HepG2 (cell line): ENCODE measurements at regions not wholly inside any gene's neighbourhood (a gene's known extent, or its start where the extent isn't known, plus 50 kb on each side); places are given as distances from the start of the nearest gene placed in this dataset.

ENCODE experiments used
- ATAC-seq: fragments of 200-7000 bp; cut with Tn5 transposase; 3 replicates; pipeline ENCODE4 v1.9.1; 2020; ENCODE audit warnings: mild to moderate bottlenecking, moderate library complexity
- BruUV-seq: library from RNA; stranded (reverse); fragments of 400-500 nt; replicated peaks from 2 replicates; lab custom pipeline; 2021; lab: Mats Ljungman, UMichigan
- CTCF ChIA-PET: fragments of 300-600 bp; formaldehyde crosslinking; extraction: SDS; loops from one replicate; lab custom pipeline; 2021; ENCODE audit warnings: low total read pairs, inconsistent platforms, low intra/inter-chr PET ratio; lab: Yijun Ruan, JAX
- POLR2A ChIA-PET: fragments of 350-600 bp; sonication (Branson Sonifier 250); formaldehyde crosslinking; loops from one replicate; lab custom pipeline; 2020; ENCODE audit warnings: antibody characterized with exemption, inconsistent platforms; lab: Yijun Ruan, JAX
- DNase-seq: peaks from one replicate; pipeline ENCODE4 v3.0.0-alpha.2; 2015; ENCODE audit warnings: low spot score
- FAIRE-seq: peaks from 3 replicates; lab custom pipeline; 2011; peaks lifted over from hg19 to GRCh38; lab: Jason Lieb, UNC
- H2AFZ ChIP-seq: one replicate; pipeline ENCODE4 v1.6.1; 2011; ENCODE audit warnings: low read length, inconsistent platforms
- H3K27ac ChIP-seq: fragments of 300-600 bp; 3 replicates; pipeline ENCODE4 v1.8.0; 2011; ENCODE audit warnings: mixed run types, mild to moderate bottlenecking, mixed read lengths, low read length, inconsistent platforms; ENCODE audit not compliant: insufficient read depth; ENCODE audit errors: extremely low read length
- H3K27me3 ChIP-seq, 2 experiments: fragments of 200-600 bp in 1 of 2; 2 replicates in 1 of 2; 3 replicates in 1 of 2; pipeline versions ENCODE4 v1.6.0 to v1.8.0; 2011; ENCODE audit warnings: low read length in 2 of 2, mild to moderate bottlenecking in 2 of 2, moderate library complexity in 2 of 2, inconsistent platforms in 1 of 2; ENCODE audit not compliant: insufficient read depth in 2 of 2, control insufficient read depth in 1 of 2
- H3K36me3 ChIP-seq, 2 experiments: fragments of 200-600 bp in 1 of 2; replicated peaks in 1 of 2; 2 replicates in 1 of 2; 3 replicates in 1 of 2; pipeline versions ENCODE4 v1.5.1 to v1.8.0; 2011; ENCODE audit warnings: low read length in 2 of 2, inconsistent platforms in 1 of 2; ENCODE audit not compliant: insufficient read depth in 2 of 2, control insufficient read depth in 1 of 2
- H3K4me1 ChIP-seq: 2 replicates; pipeline ENCODE4 v1.5.1; 2012; ENCODE audit warnings: low read length, inconsistent platforms; ENCODE audit not compliant: insufficient read depth
- H3K4me2 ChIP-seq: 2 replicates; pipeline ENCODE4 v1.6.0; 2011; ENCODE audit warnings: low read depth, low read length, inconsistent platforms
- H3K4me3 ChIP-seq, 3 experiments: fragments of 200-600 bp in 1 of 3; sonication (generic), shearing (Covaris generic) in 1 of 3; replicated peaks in 1 of 3; 2 replicates each; pipeline ENCODE4 v1.5.1; 2011 to 2016; ENCODE audit warnings: low read length in 3 of 3, inconsistent platforms in 2 of 3, low read depth in 2 of 3, mild to moderate bottlenecking in 2 of 3, control low read depth in 1 of 3, mixed read lengths in 1 of 3; ENCODE audit not compliant: insufficient read depth in 1 of 3
- H3K79me2 ChIP-seq: one replicate; pipeline ENCODE4 v1.6.1; 2011; ENCODE audit warnings: low read length, inconsistent platforms; ENCODE audit not compliant: insufficient read depth
- H3K9ac ChIP-seq: 2 replicates; pipeline ENCODE4 v1.6.0; 2011; ENCODE audit warnings: mild to moderate bottlenecking, low read depth, low read length, inconsistent platforms; ENCODE audit not compliant: insufficient read depth
- H3K9me3 ChIP-seq: 2 replicates; pipeline ENCODE4 v1.5.1; 2012; ENCODE audit warnings: mild to moderate bottlenecking, low read length
- H4K20me1 ChIP-seq: 2 replicates; pipeline ENCODE4 v1.6.0; 2011; ENCODE audit warnings: inconsistent platforms, mild to moderate bottlenecking, low read length, moderate library complexity; ENCODE audit not compliant: insufficient read depth
- ATF7 ChIP-seq, 2 experiments: fragments of 450-650 bp in 1 of 2; sonication (generic) in 1 of 2; formaldehyde crosslinking in 1 of 2; IDR thresholded peaks; 2 replicates each; pipeline versions ENCODE4 v1.4.0 to v1.6.1; 2016 to 2020; ENCODE audit warnings: antibody characterized with exemption in 1 of 2, mild to moderate bottlenecking in 1 of 2, missing genetic modification reagents in 1 of 2
- CBX2 ChIP-seq, 2 experiments: fragments of 200-600 bp in 1 of 2; sonication (generic); formaldehyde crosslinking in 1 of 2; IDR thresholded peaks; 2 replicates each; pipeline versions ENCODE4 v1.7.0 to v1.8.1; 2018 to 2022; ENCODE audit warnings: low read depth in 2 of 2, low read length in 1 of 2, mild to moderate bottlenecking in 1 of 2, missing genetic modification reagents in 1 of 2
- EEA1 ChIP-seq: sonication (generic); formaldehyde crosslinking; IDR thresholded peaks from 2 replicates; pipeline ENCODE4 v1.5.1; 2020; ENCODE audit warnings: mild to moderate bottlenecking, missing genetic modification reagents, borderline replicate concordance
- HMG20A ChIP-seq: IDR thresholded peaks from 2 replicates; pipeline ENCODE4 v1.6.1; 2016; ENCODE audit warnings: borderline replicate concordance
- HOXA3 ChIP-seq: sonication (generic); formaldehyde crosslinking; IDR thresholded peaks from 2 replicates; pipeline ENCODE4 v1.5.0; 2020; ENCODE audit warnings: missing genetic modification reagents
- NFE2L2 ChIP-seq: fragments of 150-350 bp; IDR thresholded peaks from 2 replicates; pipeline ENCODE4 v1.6.1; 2014; ENCODE audit warnings: low read length
- PITX1 ChIP-seq: sonication (generic); formaldehyde crosslinking; IDR thresholded peaks from 2 replicates; pipeline ENCODE4 v1.5.1; 2020; ENCODE audit warnings: mild to moderate bottlenecking, missing genetic modification reagents
- POLR2AphosphoS2 ChIP-seq: IDR thresholded peaks from 2 replicates; pipeline ENCODE4 v1.6.1; 2011; ENCODE audit warnings: low read depth, low read length, improper control_type of control experiment
- RBM22 ChIP-seq: fragments of 200-400 bp; formaldehyde crosslinking; optimal IDR thresholded peaks from 2 replicates; pipeline ENCODE3; 2017; ENCODE audit warnings: mild to moderate bottlenecking, low read length, moderate library complexity
- SIN3B ChIP-seq: fragments of 150-350 bp; IDR thresholded peaks from 2 replicates; pipeline ENCODE4 v1.6.1; 2014; ENCODE audit warnings: low read length
- TP53 ChIP-seq: sonication (generic); formaldehyde crosslinking; conservative IDR thresholded peaks from 2 replicates; pipeline ENCODE4 v1.4.0; 2020; ENCODE audit warnings: missing genetic modification reagents
- ZKSCAN5 ChIP-seq: sonication (generic); formaldehyde crosslinking; IDR thresholded peaks from 2 replicates; pipeline ENCODE4 v1.5.1; 2020; ENCODE audit warnings: mild to moderate bottlenecking, missing genetic modification reagents
- ZNF205 ChIP-seq: IDR thresholded peaks from 2 replicates; pipeline ENCODE4 v1.6.1; 2018; ENCODE audit warnings: missing biosample characterization, missing genetic modification reagents
- ZNF639 ChIP-seq: conservative IDR thresholded peaks from 2 replicates; pipeline ENCODE4 v1.6.1; 2018; ENCODE audit warnings: missing genetic modification reagents
- WGBS: methylation state at CpG from one replicate; pipeline ENCODE4 v1.1.6; 2017; ENCODE audit warnings: low lambda C conversion rate; 5-methylcytosine and 5-hydroxymethylcytosine counted together
- in situ Hi-C: cut with HindIII; loops from 2 replicates; pipeline ENCODE4 v1.10.0; 2017; ENCODE audit warnings: low pct_unique_long_range_greater_than_20kb; ENCODE audit not compliant: extremely low pct_ligation_motif_present
- intact Hi-C: fragments of 100-400 bp; cut with micrococcal nuclease; formaldehyde crosslinking; loops from one replicate; pipeline ENCODE4 v1.10.0; 2022; ENCODE audit not compliant: unreplicated experiment
- TF ChIP-seq, protein P1 (sequence below): sonication (generic); formaldehyde crosslinking; IDR thresholded peaks from 2 replicates; pipeline ENCODE4 v1.8.1; 2022; ENCODE audit warnings: low read depth, mild to moderate bottlenecking, missing genetic modification reagents
- TF ChIP-seq, protein P2 (sequence below): sonication (generic); formaldehyde crosslinking; IDR thresholded peaks from 2 replicates; pipeline ENCODE4 v1.4.0; 2020; ENCODE audit warnings: missing genetic modification reagents, borderline replicate concordance

- FAIRE-seq (no peak), ATAC-seq (no peak), DNase-seq (no peak)
- Histone ChIP-seq H3K4me2 (no peak overlapping the region), H3K9me3 (peaks cover 49% of the 10 kb centered on the region), H4K20me1 (no peaks in the 10 kb centered on the region), H3K79me2 (no peaks in the 10 kb centered on the region), H3K4me1 (no peaks in the 10 kb centered on the region), H3K27ac (no peak overlapping the region), H3K9ac (no peak overlapping the region), H3K36me3 (no peaks in the 10 kb centered on the region), H3K27me3 (no peaks in the 10 kb centered on the region), H2AFZ (no peak overlapping the region), H3K4me3 (no peak overlapping the region)
- ChIA-PET CTCF (no interaction called here), POLR2A (no interaction called here)
- 0% methylated on average over 3 of the region's 3 CpGs for WGBS
- in situ Hi-C loops (no loop called here), intact Hi-C loops (no loop called here)
- BruUV-seq = no TSS peak
- TF ChIP-seq EEA1 (no peak), ATF7 (IDR thresholded peaks at IDR 0.05) (no peak), ATF7 (CRISPR knock-in tag; IDR thresholded peaks at IDR 0.05) (no peak), POLR2AphosphoS2 (no peak), HOXA3 (CRISPR knock-in tag) (no peak), ZKSCAN5 (CRISPR knock-in tag) (no peak), RBM22 (no peak), ZNF205 (CRISPR knock-in tag) (no peak), NFE2L2 (no peak), ZNF639 (CRISPR knock-in tag) (no peak), TP53 (CRISPR knock-in tag) (no peak), PITX1 (CRISPR knock-in tag) (no peak), CBX2 (IDR thresholded peaks at IDR 0.05; ENCODE audit: low read depth, low read length) (no peak), CBX2 (CRISPR knock-in tag; IDR thresholded peaks at IDR 0.05; ENCODE audit: low read depth) (no peak), SIN3B (no peak), HMG20A (CRISPR knock-in tag) (no peak)
- TF ChIP-seq, protein P1, sequence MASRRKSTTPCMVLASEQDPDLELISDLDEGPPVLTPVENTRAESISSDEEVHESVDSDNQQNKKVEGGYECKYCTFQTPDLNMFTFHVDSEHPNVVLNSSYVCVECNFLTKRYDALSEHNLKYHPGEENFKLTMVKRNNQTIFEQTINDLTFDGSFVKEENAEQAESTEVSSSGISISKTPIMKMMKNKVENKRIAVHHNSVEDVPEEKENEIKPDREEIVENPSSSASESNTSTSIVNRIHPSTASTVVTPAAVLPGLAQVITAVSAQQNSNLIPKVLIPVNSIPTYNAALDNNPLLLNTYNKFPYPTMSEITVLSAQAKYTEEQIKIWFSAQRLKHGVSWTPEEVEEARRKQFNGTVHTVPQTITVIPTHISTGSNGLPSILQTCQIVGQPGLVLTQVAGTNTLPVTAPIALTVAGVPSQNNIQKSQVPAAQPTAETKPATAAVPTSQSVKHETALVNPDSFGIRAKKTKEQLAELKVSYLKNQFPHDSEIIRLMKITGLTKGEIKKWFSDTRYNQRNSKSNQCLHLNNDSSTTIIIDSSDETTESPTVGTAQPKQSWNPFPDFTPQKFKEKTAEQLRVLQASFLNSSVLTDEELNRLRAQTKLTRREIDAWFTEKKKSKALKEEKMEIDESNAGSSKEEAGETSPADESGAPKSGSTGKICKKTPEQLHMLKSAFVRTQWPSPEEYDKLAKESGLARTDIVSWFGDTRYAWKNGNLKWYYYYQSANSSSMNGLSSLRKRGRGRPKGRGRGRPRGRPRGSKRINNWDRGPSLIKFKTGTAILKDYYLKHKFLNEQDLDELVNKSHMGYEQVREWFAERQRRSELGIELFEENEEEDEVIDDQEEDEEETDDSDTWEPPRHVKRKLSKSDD (CRISPR knock-in tag) = no peak
- TF ChIP-seq, protein P2, sequence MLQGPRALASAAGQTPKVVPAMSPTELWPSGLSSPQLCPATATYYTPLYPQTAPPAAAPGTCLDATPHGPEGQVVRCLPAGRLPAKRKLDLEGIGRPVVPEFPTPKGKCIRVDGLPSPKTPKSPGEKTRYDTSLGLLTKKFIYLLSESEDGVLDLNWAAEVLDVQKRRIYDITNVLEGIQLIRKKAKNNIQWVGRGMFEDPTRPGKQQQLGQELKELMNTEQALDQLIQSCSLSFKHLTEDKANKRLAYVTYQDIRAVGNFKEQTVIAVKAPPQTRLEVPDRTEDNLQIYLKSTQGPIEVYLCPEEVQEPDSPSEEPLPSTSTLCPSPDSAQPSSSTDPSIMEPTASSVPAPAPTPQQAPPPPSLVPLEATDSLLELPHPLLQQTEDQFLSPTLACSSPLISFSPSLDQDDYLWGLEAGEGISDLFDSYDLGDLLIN (CRISPR knock-in tag) = no peak
Measured at GRCh38 chr1:73903092-73903491, 294.9 kb downstream of the LRRIQ3 start.
